ENCODE measurements at regions not wholly inside any gene's neighbourhood (a gene's known extent, or its start where the extent isn't known, plus 50 kb on each side); places are given as distances from the start of the nearest gene placed in this dataset.

- ATAC-seq = no peak
- no peaks in the 10 kb centered on the region for H3K36me3 Mint-ChIP-seq
- H3K27ac Mint-ChIP-seq = no peak overlapping the region
- H3K9me3 Mint-ChIP-seq = peaks cover 0 to 4% of the 10 kb centered on the region in 2 donors
- DNase-seq (ENCODE audit: low spot score in 2 of 2) = no peak
These were observed 103.3 kb upstream of the ZNF507 start for GRCh38 chr19:32241932-32242710.

- Mint-ChIP-seq H3K27ac (no peak overlapping the region), H3K36me3 (no peaks in the 10 kb centered on the region), H3K9me3 (peaks cover 0 to 4% of the 10 kb centered on the region in 2 donors)
- ATAC-seq (no peak), DNase-seq (ENCODE audit: low spot score in 2 of 2) (no peak)
These were observed 99.4 kb upstream of the ZNF507 start for GRCh38 chr19:32246006-32246405.

- H3K9me3 Mint-ChIP-seq = no peaks in the 10 kb centered on the region
- ATAC-seq = no peak
These were observed 93.6 kb upstream of the ZNF507 start for GRCh38 chr19:32251634-32252332.

GRCh38 chr19:32252333-32252669, 93.1 kb upstream of the ZNF507 start:
- Mint-ChIP-seq H3K9me3 (no peaks in the 10 kb centered on the region), H3K36me3 (no peaks in the 10 kb centered on the region), H3K27ac (no peak overlapping the region)
- ATAC-seq (no peak), DNase-seq (ENCODE audit: low spot score in 2 of 2) (no peak)

More at GRCh38 chr19:32251634-32252332, 93.6 kb upstream of the ZNF507 start:
- no peak for DNase-seq (ENCODE audit: low spot score in 2 of 2)
- no peak overlapping the region for H3K27ac Mint-ChIP-seq
- no peaks in the 10 kb centered on the region for H3K36me3 Mint-ChIP-seq

GRCh38 chr19:32253683-32254508, 91.5 kb upstream of the ZNF507 start:
- no peak overlapping the region for H3K27ac Mint-ChIP-seq
- H3K36me3 Mint-ChIP-seq = no peaks in the 10 kb centered on the region
- no peaks in the 10 kb centered on the region for H3K9me3 Mint-ChIP-seq
- DNase-seq (ENCODE audit: low spot score in 2 of 2) (no peak), ATAC-seq (no peak)

- Mint-ChIP-seq H3K27ac (no peak overlapping the region), H3K9me3 (no peaks in the 10 kb centered on the region)
- ATAC-seq = no peak
These were observed 90.9 kb upstream of the ZNF507 start for GRCh38 chr19:32254509-32254890.

GRCh38 chr19:32255536-32256295, 89.7 kb upstream of the ZNF507 start:
- no peak for ATAC-seq
- Mint-ChIP-seq H3K27ac (no peak overlapping the region), H3K36me3 (no peaks in the 10 kb centered on the region), H3K9me3 (peaks cover 0 to 5% of the 10 kb centered on the region in 2 donors)
- DNase-seq (ENCODE audit: low spot score in 2 of 2) = no peak

More at GRCh38 chr19:32254509-32254890, 90.9 kb upstream of the ZNF507 start:
- no peak for DNase-seq (ENCODE audit: low spot score in 2 of 2)
- no peaks in the 10 kb centered on the region for H3K36me3 Mint-ChIP-seq

- Mint-ChIP-seq H3K27ac (no peak overlapping the region), H3K36me3 (no peaks in the 10 kb centered on the region), H3K9me3 (peaks cover 0 to 5% of the 10 kb centered on the region in 2 donors)
- ATAC-seq = no peak
- no peak for DNase-seq (ENCODE audit: low spot score in 2 of 2)
These were observed 89.0 kb upstream of the ZNF507 start for GRCh38 chr19:32256341-32256975.

GRCh38 chr19:32257326-32258073, 87.9 kb upstream of the ZNF507 start:
- Mint-ChIP-seq H3K9me3 (peaks cover 0 to 5% of the 10 kb centered on the region in 2 donors), H3K27ac (no peak overlapping the region), H3K36me3 (no peaks in the 10 kb centered on the region)
- no peak for ATAC-seq
- no peak for DNase-seq (ENCODE audit: low spot score in 2 of 2)

- Mint-ChIP-seq H3K36me3 (no peaks in the 10 kb centered on the region), H3K27ac (no peak overlapping the region), H3K9me3 (peaks cover 0 to 5% of the 10 kb centered on the region in 2 donors)
- DNase-seq (ENCODE audit: low spot score in 2 of 2) = no peak
- no peak for ATAC-seq
These were observed 87.2 kb upstream of the ZNF507 start for GRCh38 chr19:32258167-32258566.

GRCh38 chr19:32264568-32264967, 80.8 kb upstream of the ZNF507 start:
- ATAC-seq (no peak), DNase-seq (ENCODE audit: low spot score in 2 of 2) (no peak)
- Mint-ChIP-seq H3K9me3 (peaks cover 0 to 5% of the 10 kb centered on the region in 2 donors), H3K27ac (no peak overlapping the region), H3K36me3 (no peaks in the 10 kb centered on the region)

GRCh38 chr19:32265995-32266394, 79.4 kb upstream of the ZNF507 start:
- Mint-ChIP-seq H3K36me3 (peaks cover 0 to 7% of the 10 kb centered on the region in 2 donors), H3K9me3 (no peaks in the 10 kb centered on the region), H3K27ac (no peak overlapping the region)
- ATAC-seq = no peak
- no peak for DNase-seq (ENCODE audit: low spot score in 2 of 2)

GRCh38 chr19:32266460-32266859, 79.0 kb upstream of the ZNF507 start:
- Mint-ChIP-seq H3K9me3 (no peaks in the 10 kb centered on the region), H3K36me3 (peaks cover 0 to 7% of the 10 kb centered on the region in 2 donors), H3K27ac (no peak overlapping the region)
- DNase-seq (ENCODE audit: low spot score in 2 of 2) (no peak), ATAC-seq (no peak)

- ATAC-seq = no peak
- Mint-ChIP-seq H3K9me3 (peaks cover 0 to under 1% of the 10 kb centered on the region in 2 donors), H3K36me3 (peaks cover 0 to 8% of the 10 kb centered on the region in 2 donors), H3K27ac (no peak overlapping the region)
- no peak for DNase-seq (ENCODE audit: low spot score in 2 of 2)
These were observed 77.0 kb upstream of the ZNF507 start for GRCh38 chr19:32268381-32268780.

- Mint-ChIP-seq H3K36me3 (peaks cover 0 to 14% of the 10 kb centered on the region in 2 donors), H3K9me3 (peaks cover 0 to 7% of the 10 kb centered on the region in 2 donors), H3K27ac (no peak overlapping the region)
- DNase-seq (ENCODE audit: low spot score in 2 of 2) = no peak
- ATAC-seq = no peak
These were observed 75.6 kb upstream of the ZNF507 start for GRCh38 chr19:32269831-32270230.
